ENCODE measurements at regions not wholly inside any gene's neighbourhood (a gene's known extent, or its start where the extent isn't known, plus 50 kb on each side); places are given as distances from the start of the nearest gene placed in this dataset.

DNA sequence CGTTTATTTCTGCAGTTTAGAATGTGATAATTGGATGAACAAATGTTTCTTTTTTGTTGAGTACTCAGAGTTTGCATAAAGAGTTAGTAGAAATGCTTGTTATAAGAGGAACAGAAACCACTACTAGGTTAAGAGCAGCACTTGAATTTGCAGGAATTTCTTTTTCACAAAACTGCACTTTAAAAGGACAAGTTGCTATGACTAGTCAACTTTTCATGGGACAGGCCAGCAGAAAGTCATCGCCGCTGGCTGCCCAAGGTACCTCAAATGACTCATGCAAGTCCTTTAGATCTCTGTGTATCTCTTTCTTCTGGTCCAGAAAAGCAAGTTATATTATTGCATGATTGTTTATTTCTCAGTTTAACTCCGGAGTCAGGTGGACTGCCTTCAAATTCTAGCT lies 97.3 kb upstream of the HMHB1 start:
- TF ChIP-seq, protein P1, sequence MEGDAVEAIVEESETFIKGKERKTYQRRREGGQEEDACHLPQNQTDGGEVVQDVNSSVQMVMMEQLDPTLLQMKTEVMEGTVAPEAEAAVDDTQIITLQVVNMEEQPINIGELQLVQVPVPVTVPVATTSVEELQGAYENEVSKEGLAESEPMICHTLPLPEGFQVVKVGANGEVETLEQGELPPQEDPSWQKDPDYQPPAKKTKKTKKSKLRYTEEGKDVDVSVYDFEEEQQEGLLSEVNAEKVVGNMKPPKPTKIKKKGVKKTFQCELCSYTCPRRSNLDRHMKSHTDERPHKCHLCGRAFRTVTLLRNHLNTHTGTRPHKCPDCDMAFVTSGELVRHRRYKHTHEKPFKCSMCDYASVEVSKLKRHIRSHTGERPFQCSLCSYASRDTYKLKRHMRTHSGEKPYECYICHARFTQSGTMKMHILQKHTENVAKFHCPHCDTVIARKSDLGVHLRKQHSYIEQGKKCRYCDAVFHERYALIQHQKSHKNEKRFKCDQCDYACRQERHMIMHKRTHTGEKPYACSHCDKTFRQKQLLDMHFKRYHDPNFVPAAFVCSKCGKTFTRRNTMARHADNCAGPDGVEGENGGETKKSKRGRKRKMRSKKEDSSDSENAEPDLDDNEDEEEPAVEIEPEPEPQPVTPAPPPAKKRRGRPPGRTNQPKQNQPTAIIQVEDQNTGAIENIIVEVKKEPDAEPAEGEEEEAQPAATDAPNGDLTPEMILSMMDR (conservative IDR thresholded peaks at IDR 0.05; ENCODE audit: low read length), result no peak
- no peak for TF ChIP-seq EZH2phosphoT487 (IDR thresholded peaks at IDR 0.05; ENCODE audit: borderline replicate concordance)
